HepG2 (cell line): ENCODE measurements at regions not wholly inside any gene's neighbourhood (a gene's known extent, or its start where the extent isn't known, plus 50 kb on each side); places are given as distances from the start of the nearest gene placed in this dataset.

ENCODE experiments used
- ATAC-seq: fragments of 200-7000 bp; cut with Tn5 transposase; 3 replicates; pipeline ENCODE4 v1.9.1; 2020; ENCODE audit warnings: mild to moderate bottlenecking, moderate library complexity
- BruUV-seq: library from RNA; stranded (reverse); fragments of 400-500 nt; replicated peaks from 2 replicates; lab custom pipeline; 2021; lab: Mats Ljungman, UMichigan
- CTCF ChIA-PET: fragments of 300-600 bp; formaldehyde crosslinking; extraction: SDS; loops from one replicate; lab custom pipeline; 2021; ENCODE audit warnings: low total read pairs, inconsistent platforms, low intra/inter-chr PET ratio; lab: Yijun Ruan, JAX
- POLR2A ChIA-PET: fragments of 350-600 bp; sonication (Branson Sonifier 250); formaldehyde crosslinking; loops from one replicate; lab custom pipeline; 2020; ENCODE audit warnings: antibody characterized with exemption, inconsistent platforms; lab: Yijun Ruan, JAX
- DNase-seq: peaks from one replicate; pipeline ENCODE4 v3.0.0-alpha.2; 2015; ENCODE audit warnings: low spot score
- FAIRE-seq: peaks from 3 replicates; lab custom pipeline; 2011; peaks lifted over from hg19 to GRCh38; lab: Jason Lieb, UNC
- H2AFZ ChIP-seq: one replicate; pipeline ENCODE4 v1.6.1; 2011; ENCODE audit warnings: low read length, inconsistent platforms
- H3K27ac ChIP-seq: fragments of 300-600 bp; 3 replicates; pipeline ENCODE4 v1.8.0; 2011; ENCODE audit warnings: mixed run types, mild to moderate bottlenecking, mixed read lengths, low read length, inconsistent platforms; ENCODE audit not compliant: insufficient read depth; ENCODE audit errors: extremely low read length
- H3K27me3 ChIP-seq, 2 experiments: fragments of 200-600 bp in 1 of 2; 2 replicates in 1 of 2; 3 replicates in 1 of 2; pipeline versions ENCODE4 v1.6.0 to v1.8.0; 2011; ENCODE audit warnings: low read length in 2 of 2, mild to moderate bottlenecking in 2 of 2, moderate library complexity in 2 of 2, inconsistent platforms in 1 of 2; ENCODE audit not compliant: insufficient read depth in 2 of 2, control insufficient read depth in 1 of 2
- H3K36me3 ChIP-seq, 2 experiments: fragments of 200-600 bp in 1 of 2; replicated peaks in 1 of 2; 2 replicates in 1 of 2; 3 replicates in 1 of 2; pipeline versions ENCODE4 v1.5.1 to v1.8.0; 2011; ENCODE audit warnings: low read length in 2 of 2, inconsistent platforms in 1 of 2; ENCODE audit not compliant: insufficient read depth in 2 of 2, control insufficient read depth in 1 of 2
- H3K4me1 ChIP-seq: 2 replicates; pipeline ENCODE4 v1.5.1; 2012; ENCODE audit warnings: low read length, inconsistent platforms; ENCODE audit not compliant: insufficient read depth
- H3K4me2 ChIP-seq: 2 replicates; pipeline ENCODE4 v1.6.0; 2011; ENCODE audit warnings: low read depth, low read length, inconsistent platforms
- H3K4me3 ChIP-seq, 3 experiments: fragments of 200-600 bp in 1 of 3; sonication (generic), shearing (Covaris generic) in 1 of 3; replicated peaks in 1 of 3; 2 replicates each; pipeline ENCODE4 v1.5.1; 2011 to 2016; ENCODE audit warnings: low read length in 3 of 3, inconsistent platforms in 2 of 3, low read depth in 2 of 3, mild to moderate bottlenecking in 2 of 3, control low read depth in 1 of 3, mixed read lengths in 1 of 3; ENCODE audit not compliant: insufficient read depth in 1 of 3
- H3K79me2 ChIP-seq: one replicate; pipeline ENCODE4 v1.6.1; 2011; ENCODE audit warnings: low read length, inconsistent platforms; ENCODE audit not compliant: insufficient read depth
- H3K9ac ChIP-seq: 2 replicates; pipeline ENCODE4 v1.6.0; 2011; ENCODE audit warnings: mild to moderate bottlenecking, low read depth, low read length, inconsistent platforms; ENCODE audit not compliant: insufficient read depth
- H3K9me3 ChIP-seq: 2 replicates; pipeline ENCODE4 v1.5.1; 2012; ENCODE audit warnings: mild to moderate bottlenecking, low read length
- H4K20me1 ChIP-seq: 2 replicates; pipeline ENCODE4 v1.6.0; 2011; ENCODE audit warnings: inconsistent platforms, mild to moderate bottlenecking, low read length, moderate library complexity; ENCODE audit not compliant: insufficient read depth
- CCDC6 ChIP-seq: sonication (generic); formaldehyde crosslinking; IDR thresholded peaks from 2 replicates; pipeline ENCODE4 v1.8.1; 2022; ENCODE audit warnings: mild to moderate bottlenecking, missing genetic modification reagents, moderate library complexity
- MAFK ChIP-seq, 2 experiments: IDR thresholded peaks in 1 of 2; conservative IDR thresholded peaks in 1 of 2; 2 replicates each; pipeline ENCODE4 v1.6.1; 2011; ENCODE audit warnings: improper control_type of control experiment in 2 of 2, low read length in 2 of 2
- MATR3 ChIP-seq: sonication (generic); formaldehyde crosslinking; IDR thresholded peaks from 2 replicates; pipeline ENCODE4 v1.4.0; 2020; ENCODE audit warnings: missing genetic modification reagents
- NFE2L2 ChIP-seq: fragments of 150-350 bp; IDR thresholded peaks from 2 replicates; pipeline ENCODE4 v1.6.1; 2014; ENCODE audit warnings: low read length
- SP4 ChIP-seq: sonication (generic); formaldehyde crosslinking; IDR thresholded peaks from 2 replicates; pipeline ENCODE4 v1.8.1; 2023; ENCODE audit warnings: mild to moderate bottlenecking, missing genetic modification reagents
- SPEN ChIP-seq: sonication (generic); formaldehyde crosslinking; IDR thresholded peaks from 2 replicates; pipeline ENCODE4 v1.5.1; 2020; ENCODE audit warnings: low read depth, mild to moderate bottlenecking, missing genetic modification reagents
- ZFP82 ChIP-seq: sonication (generic); formaldehyde crosslinking; IDR thresholded peaks from 2 replicates; pipeline ENCODE4 v1.5.1; 2020; ENCODE audit warnings: mild to moderate bottlenecking, missing genetic modification reagents, borderline replicate concordance
- ZNF30 ChIP-seq: sonication (generic); formaldehyde crosslinking; IDR thresholded peaks from 2 replicates; pipeline ENCODE4 v1.5.0; 2020; ENCODE audit warnings: mild to moderate bottlenecking, missing genetic modification reagents
- ZNF614 ChIP-seq: IDR thresholded peaks from 2 replicates; pipeline ENCODE4 v1.6.1; 2018; ENCODE audit warnings: missing biosample characterization, missing genetic modification reagents, inconsistent platforms, borderline replicate concordance
- WGBS: methylation state at CpG from one replicate; pipeline ENCODE4 v1.1.6; 2017; ENCODE audit warnings: low lambda C conversion rate; 5-methylcytosine and 5-hydroxymethylcytosine counted together
- in situ Hi-C: cut with HindIII; loops from 2 replicates; pipeline ENCODE4 v1.10.0; 2017; ENCODE audit warnings: low pct_unique_long_range_greater_than_20kb; ENCODE audit not compliant: extremely low pct_ligation_motif_present
- intact Hi-C: fragments of 100-400 bp; cut with micrococcal nuclease; formaldehyde crosslinking; loops from one replicate; pipeline ENCODE4 v1.10.0; 2022; ENCODE audit not compliant: unreplicated experiment
- TF ChIP-seq, protein P1 (sequence below): sonication (generic); formaldehyde crosslinking; IDR thresholded peaks from 2 replicates; pipeline ENCODE4 v1.5.1; 2020; ENCODE audit warnings: missing genetic modification reagents, mild to moderate bottlenecking, borderline replicate concordance
- TF ChIP-seq, protein P2 (sequence below): sonication (generic); formaldehyde crosslinking; IDR thresholded peaks from 2 replicates; pipeline ENCODE4 v1.4.0; 2020; ENCODE audit warnings: missing genetic modification reagents, borderline replicate concordance

DNA sequence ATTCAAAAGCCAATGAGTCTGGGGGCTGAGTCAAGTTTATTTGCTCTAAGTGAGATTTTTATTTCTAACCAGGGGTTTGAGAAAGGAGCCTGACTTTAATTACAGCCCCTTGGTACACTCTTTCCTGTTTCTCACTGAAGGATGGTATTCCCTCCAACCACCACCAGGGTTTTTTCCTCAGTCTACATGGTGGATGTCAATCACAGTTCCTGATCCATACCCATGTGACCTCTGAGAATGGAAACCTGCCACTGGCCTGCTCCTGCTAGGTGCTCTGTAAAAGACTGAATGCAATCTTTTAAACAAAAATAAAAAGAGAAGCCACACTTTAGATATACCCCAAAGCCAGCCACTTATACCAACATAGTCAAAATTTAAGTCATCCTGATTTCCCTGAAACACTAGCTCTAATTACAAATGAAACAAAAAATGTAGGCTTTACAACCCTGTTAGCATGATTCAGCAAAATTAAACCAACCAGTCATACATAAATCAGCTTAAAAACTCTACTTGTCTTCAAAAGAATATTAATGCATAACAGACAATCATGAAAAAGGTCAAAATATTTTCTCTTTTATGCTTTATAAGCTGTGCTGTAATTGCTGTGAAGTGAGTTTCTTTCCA lies 112.1 kb upstream of the NWD2 start:
- Histone ChIP-seq H2AFZ (no peak overlapping the region), H3K9me3 (no peaks in the 10 kb centered on the region), H3K27me3 (no peaks in the 10 kb centered on the region), H3K4me2 (no peak overlapping the region), H3K79me2 (no peaks in the 10 kb centered on the region), H4K20me1 (no peaks in the 10 kb centered on the region), H3K4me3 (no peak overlapping the region), H3K27ac (no peak overlapping the region), H3K9ac (no peak overlapping the region), H3K4me1 (no peaks in the 10 kb centered on the region), H3K36me3 (no peaks in the 10 kb centered on the region)
- TF ChIP-seq MAFK (conservative IDR thresholded peaks at IDR 0.05 in 1 of 2, IDR thresholded peaks at IDR 0.05 in 1 of 2; ENCODE audit: low read length in 2 of 2), result peak; percentile 44 to 53; a peak in 3 of 4 replicates
- no peak for TF ChIP-seq CCDC6
- TF ChIP-seq NFE2L2, result peak; percentile 60
- POLR2A ChIA-PET, result no interaction called here
- in situ Hi-C loops (no loop called here), intact Hi-C loops (no loop called here)
- BruUV-seq, result no TSS peak
- no peak for DNase-seq
- no peak for FAIRE-seq
- peak; percentile 64 for ATAC-seq
- CTCF ChIA-PET, result no interaction called here

DNA sequence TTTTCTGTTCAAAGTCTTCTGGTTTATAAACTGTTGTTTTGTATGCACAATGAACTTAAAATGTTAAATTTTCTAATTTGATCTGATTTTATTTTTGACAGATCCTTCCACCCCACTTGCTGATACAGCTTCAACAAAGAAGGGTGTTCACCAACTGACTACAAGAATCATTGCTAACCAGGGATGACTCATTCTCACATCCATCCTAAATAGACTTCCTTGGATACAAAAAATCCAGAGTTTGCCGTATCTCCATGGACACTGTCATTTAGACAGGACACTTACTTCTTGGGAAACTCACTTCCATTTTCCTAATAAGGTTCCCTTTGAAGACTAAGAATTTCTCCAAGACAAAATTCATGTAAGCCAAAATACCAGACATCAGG lies 111.6 kb upstream of the NWD2 start:
- Histone ChIP-seq H3K27me3 (no peaks in the 10 kb centered on the region), H3K4me1 (no peaks in the 10 kb centered on the region), H3K9ac (no peak overlapping the region), H4K20me1 (no peaks in the 10 kb centered on the region), H2AFZ (no peak overlapping the region), H3K79me2 (no peaks in the 10 kb centered on the region), H3K4me3 (no peak overlapping the region), H3K9me3 (no peaks in the 10 kb centered on the region), H3K36me3 (no peaks in the 10 kb centered on the region), H3K4me2 (no peak overlapping the region), H3K27ac (no peak overlapping the region)
- in situ Hi-C loops, result no loop called here
- intact Hi-C loops, result no loop called here
- FAIRE-seq (no peak), ATAC-seq (no peak), DNase-seq (no peak)
- POLR2A ChIA-PET, result no interaction called here
- BruUV-seq, result no TSS peak
- CTCF ChIA-PET, result no interaction called here
- 33% methylated on average over 1 of the region's 1 CpG for WGBS
- TF ChIP-seq ZNF614 (no peak), ZNF30 (CRISPR knock-in tag) (no peak), SP4 (CRISPR knock-in tag) (no peak), ZFP82 (CRISPR knock-in tag) (no peak), SPEN (CRISPR knock-in tag) (no peak), MATR3 (no peak)
- TF ChIP-seq, protein P1, sequence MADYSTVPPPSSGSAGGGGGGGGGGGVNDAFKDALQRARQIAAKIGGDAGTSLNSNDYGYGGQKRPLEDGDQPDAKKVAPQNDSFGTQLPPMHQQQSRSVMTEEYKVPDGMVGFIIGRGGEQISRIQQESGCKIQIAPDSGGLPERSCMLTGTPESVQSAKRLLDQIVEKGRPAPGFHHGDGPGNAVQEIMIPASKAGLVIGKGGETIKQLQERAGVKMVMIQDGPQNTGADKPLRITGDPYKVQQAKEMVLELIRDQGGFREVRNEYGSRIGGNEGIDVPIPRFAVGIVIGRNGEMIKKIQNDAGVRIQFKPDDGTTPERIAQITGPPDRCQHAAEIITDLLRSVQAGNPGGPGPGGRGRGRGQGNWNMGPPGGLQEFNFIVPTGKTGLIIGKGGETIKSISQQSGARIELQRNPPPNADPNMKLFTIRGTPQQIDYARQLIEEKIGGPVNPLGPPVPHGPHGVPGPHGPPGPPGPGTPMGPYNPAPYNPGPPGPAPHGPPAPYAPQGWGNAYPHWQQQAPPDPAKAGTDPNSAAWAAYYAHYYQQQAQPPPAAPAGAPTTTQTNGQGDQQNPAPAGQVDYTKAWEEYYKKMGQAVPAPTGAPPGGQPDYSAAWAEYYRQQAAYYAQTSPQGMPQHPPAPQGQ (CRISPR knock-in tag), result no peak
- TF ChIP-seq, protein P2, sequence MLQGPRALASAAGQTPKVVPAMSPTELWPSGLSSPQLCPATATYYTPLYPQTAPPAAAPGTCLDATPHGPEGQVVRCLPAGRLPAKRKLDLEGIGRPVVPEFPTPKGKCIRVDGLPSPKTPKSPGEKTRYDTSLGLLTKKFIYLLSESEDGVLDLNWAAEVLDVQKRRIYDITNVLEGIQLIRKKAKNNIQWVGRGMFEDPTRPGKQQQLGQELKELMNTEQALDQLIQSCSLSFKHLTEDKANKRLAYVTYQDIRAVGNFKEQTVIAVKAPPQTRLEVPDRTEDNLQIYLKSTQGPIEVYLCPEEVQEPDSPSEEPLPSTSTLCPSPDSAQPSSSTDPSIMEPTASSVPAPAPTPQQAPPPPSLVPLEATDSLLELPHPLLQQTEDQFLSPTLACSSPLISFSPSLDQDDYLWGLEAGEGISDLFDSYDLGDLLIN (CRISPR knock-in tag), result no peak
